ENCODE measurements at regions not wholly inside any gene's neighbourhood (a gene's known extent, or its start where the extent isn't known, plus 50 kb on each side); places are given as distances from the start of the nearest gene placed in this dataset.

DNA sequence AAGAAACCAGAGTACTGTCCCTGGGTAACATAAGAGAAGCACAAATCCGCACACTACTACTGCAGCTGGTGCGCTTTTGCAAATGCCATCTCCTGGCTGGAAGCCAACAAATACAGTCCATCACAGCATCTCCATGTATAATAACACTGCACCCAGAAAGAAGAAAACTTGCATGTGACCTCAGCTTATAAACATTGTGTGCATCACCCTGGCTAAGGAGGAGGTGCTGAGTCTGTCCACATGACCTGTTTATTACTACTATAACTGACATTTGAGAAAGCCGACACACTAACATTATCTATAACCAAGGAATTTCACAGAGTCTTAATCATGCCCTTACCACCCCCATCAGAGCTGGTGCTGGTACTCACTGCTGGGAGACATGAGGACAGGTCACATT is 516.8 kb downstream of the CFAP47 start:
- DNase-seq, result no peak

- no peak for DNase-seq
Measured at GRCh38 chrX:36443007-36443406, 523.5 kb downstream of the CFAP47 start.

- DNase-seq, result no peak
Measured at GRCh38 chrX:36445566-36445965, 526.0 kb downstream of the CFAP47 start.

DNA sequence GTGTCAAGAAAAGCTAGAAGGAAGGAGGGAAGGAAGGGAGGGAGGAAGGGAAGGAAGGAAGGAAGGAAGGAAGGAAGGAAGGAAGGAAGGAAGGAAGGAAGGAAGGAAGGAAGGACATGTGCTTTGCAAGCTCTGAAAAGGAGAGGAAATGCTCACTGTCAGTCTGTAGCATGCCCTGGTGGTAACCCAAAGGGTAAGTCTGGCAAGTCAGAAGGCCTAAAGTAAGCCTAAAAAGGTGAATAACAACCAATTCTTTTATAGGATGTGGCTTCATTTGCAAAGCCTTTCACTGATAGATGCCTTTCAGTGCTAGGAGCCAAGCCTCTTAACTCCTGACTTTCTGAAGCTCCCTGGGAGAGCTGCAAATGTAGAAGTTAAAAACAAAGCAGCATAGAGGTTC is 542.6 kb downstream of the CFAP47 start:
- DNase-seq, result no peak

DNA sequence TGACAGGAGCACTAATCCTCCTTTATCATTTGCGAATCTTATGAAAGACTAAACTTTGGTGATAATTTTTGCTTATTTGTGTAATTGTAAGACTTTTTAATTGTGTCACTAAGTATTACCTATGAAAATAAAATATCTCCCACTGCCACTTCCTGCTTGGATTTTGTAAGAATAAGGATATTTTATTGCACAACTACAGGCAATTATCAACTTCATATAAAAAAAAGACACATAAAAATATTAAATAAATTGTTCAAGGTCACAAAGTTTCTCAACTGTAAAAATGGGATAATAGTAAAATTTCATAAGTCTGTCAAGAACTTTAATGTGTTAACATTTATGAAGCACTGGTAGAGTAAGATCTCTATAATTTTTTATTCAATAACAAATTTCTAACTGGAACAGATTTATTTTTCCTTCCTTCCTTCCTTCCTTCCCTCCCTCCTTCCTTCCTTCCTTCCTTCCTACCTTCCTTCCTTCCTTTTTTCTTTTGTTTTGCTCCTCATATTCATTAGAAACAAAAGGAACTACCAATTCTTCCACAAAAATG is 527.6 kb upstream of the FAM47C start:
- DNase-seq, result no peak

- no peak for DNase-seq
Measured at GRCh38 chrX:36501169-36501702, 506.9 kb upstream of the FAM47C start.

DNA sequence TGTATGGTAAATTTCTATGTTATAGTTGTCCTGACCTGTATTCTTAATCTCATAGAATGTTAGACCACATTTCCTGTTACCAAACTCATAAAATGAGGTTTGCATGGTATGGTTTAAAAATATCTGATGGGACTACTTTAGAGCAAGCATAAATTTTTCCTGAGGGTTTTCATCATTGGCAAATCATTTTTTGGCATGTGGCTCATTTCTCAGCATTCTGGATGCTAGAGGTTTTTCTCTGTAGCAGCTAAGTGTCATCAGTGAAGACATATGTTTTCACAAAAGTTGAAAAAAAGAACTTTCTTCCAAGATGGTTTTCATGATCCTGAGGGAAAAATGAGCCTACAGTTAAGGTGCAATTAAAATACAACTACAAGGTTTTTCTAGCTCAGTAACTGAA is 503.5 kb upstream of the FAM47C start:
- DNase-seq, result no peak

- no peak for DNase-seq
Measured at GRCh38 chrX:36508042-36508441, 500.1 kb upstream of the FAM47C start.

GRCh38 chrX:36510736-36511135 is 497.4 kb upstream of the FAM47C start:
- no peak for DNase-seq

- DNase-seq, result no peak
Measured at GRCh38 chrX:36528661-36529060, 479.5 kb upstream of the FAM47C start.

DNA sequence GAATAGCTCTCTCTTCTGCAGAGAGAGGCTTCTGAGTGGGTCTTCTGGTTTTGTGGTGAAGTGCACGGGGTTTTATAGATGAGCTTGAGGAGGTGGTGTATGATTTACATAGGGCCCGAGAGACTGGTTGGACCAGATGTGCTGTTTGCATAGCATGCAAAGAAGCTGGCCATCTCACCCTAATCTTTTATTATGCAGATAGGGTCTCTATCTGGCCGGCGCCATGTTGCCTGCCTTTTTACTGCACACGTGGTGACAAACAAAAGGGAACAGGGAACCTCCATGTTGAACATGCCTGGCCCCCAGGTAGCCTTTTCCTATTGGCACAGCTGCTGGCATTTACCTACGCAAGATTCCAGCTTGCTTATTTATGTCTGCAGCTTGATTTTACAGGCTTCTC is 473.3 kb upstream of the FAM47C start:
- no peak for DNase-seq

DNA sequence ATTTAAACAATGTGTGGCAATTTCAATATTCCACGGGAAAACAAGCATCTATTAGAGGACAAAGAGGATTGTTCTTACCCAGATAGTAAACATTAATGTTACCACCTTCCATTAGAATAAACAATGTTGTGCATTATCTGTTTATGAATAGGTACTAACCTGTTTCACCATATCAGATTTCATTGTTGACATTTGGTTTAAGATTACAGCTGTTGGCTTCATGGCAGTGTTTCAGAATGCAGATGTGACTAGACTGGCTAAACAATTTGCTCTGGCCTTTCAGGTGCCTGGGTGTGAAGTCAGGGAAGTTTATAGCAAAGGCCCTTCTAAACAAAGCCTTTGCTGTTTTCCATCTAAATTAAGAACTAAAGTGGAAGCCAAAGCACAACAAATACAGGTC is 464.7 kb upstream of the FAM47C start:
- DNase-seq, result no peak

GRCh38 chrX:36562986-36563385 is 445.2 kb upstream of the FAM47C start:
- DNase-seq, result no peak

DNA sequence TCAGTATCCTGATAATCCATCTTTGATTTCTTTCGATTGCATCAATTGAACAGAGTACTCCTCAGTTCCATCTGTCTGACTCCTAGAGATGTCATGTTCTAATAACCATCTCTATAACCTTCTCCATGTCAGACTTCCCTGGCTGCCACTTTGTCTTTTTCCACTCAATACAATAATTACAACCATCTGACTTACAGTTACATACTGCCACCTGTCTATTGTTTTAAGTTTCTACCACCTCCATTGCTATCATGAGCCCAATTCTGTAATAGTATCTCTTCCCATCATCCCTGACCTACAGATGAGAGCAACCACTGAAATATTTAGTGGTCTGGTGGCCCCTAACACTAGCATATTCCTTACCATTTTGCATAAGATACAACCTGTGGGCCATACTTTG is 439.2 kb upstream of the FAM47C start:
- no peak for DNase-seq

DNA sequence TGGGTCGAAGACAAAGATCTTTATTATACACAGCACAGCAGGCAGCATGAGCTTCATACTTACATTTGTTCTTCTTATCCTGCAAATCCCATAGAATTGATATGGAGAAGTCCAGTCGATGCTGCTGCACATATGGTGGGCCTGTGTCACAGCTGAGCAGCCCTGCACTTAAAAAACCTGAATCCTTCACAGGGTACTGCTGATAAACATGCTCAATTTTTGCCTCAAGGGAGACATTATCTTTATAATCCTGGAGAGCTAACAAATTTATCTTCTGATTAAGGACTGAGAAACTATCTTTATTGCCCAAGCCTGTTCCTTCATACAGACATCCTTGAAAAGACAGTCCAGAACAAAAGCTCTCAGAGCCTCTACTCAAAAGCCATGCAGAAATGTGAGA is 434.4 kb upstream of the FAM47C start:
- no peak for DNase-seq

DNA sequence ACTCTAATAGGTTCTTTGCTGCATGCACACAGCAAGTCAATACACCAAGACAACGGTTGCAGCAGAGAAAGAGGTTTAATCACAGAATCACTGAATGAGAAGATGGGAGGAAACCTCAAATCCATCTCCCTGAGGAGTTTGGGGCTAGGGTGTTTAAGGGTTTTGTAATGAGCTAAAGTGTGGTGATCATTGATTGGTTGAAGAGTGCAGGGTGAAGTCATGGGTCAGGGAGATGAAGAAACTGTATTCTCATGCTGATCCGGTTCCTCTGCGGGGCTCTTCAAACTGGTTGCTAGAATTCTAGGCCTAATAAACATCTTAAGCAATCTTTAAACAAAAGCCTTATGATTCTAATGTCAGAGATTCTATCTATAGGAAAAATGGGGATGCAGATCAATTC is 432.5 kb upstream of the FAM47C start:
- no peak for DNase-seq

DNA sequence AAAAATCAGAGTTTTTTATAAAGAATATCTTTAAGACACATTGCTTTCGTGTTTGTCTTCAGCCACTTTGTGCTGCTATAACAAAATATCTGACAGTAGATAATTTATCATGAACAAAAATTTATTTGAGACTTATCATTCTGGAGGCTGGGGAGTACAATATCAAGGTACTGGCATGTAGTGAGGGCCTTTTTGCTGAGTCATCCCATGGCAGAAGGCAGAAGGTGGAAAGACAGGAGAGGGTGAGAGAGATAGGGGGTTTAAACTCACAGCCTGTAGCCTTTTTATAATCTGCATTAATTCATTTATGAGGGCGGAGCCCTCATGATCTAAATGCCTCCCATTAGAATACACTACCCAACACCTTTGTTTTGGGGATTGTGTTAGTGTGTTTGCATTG is 431.2 kb upstream of the FAM47C start:
- no peak for DNase-seq

DNA sequence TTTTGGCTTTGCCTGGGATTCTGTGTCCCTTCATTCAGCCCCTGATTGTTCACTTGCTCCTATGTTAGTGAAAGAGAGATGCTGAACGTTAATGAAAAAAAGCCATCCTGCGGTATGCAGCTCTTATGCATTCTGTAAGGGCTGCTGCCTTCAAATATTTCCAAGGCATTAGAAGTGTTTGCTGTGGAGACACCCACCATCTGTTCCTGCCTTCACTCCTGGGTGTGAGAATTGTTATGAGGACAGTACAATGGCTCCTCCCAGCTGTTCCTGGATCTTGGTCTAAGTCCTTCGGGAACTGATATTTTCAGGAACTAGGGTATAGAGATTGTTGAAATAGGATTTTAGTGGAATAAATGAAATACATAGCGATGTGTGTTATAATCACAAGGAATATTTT is 427.1 kb upstream of the FAM47C start:
- no peak for DNase-seq

- DNase-seq, result no peak
Measured at GRCh38 chrX:36583674-36584073, 424.5 kb upstream of the FAM47C start.

- DNase-seq, result no peak
Measured at GRCh38 chrX:36609616-36610585, 398.3 kb upstream of the FAM47C start.

DNA sequence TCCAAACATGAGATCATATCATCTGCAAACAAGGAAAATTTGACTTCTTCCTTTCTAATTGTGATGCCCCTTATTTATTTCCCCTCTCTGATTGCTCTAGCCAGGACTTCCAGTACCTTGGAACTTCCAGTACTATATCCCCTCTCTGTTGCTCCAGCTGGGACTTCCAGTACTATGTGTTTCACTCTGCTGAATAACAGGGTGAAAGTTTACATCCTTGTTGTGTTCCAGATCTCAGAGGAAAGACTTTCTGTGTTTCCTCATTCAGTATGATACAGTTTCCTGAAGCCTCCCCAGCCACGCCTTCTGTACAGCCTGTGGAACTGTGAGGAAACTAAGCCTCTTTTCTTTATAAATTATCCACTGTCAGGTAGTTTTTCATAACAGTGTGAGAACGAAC is 381.3 kb upstream of the FAM47C start:
- no peak for DNase-seq

GRCh38 chrX:36640232-36640631 is 367.9 kb upstream of the FAM47C start:
- DNase-seq, result no peak

GRCh38 chrX:36642052-36642451 is 366.1 kb upstream of the FAM47C start:
- no peak for DNase-seq

- no peak for DNase-seq
Measured at GRCh38 chrX:36650622-36651021, 357.5 kb upstream of the FAM47C start.
